ENCODE measurements at regions not wholly inside any gene's neighbourhood (a gene's known extent, or its start where the extent isn't known, plus 50 kb on each side); places are given as distances from the start of the nearest gene placed in this dataset.

DNA sequence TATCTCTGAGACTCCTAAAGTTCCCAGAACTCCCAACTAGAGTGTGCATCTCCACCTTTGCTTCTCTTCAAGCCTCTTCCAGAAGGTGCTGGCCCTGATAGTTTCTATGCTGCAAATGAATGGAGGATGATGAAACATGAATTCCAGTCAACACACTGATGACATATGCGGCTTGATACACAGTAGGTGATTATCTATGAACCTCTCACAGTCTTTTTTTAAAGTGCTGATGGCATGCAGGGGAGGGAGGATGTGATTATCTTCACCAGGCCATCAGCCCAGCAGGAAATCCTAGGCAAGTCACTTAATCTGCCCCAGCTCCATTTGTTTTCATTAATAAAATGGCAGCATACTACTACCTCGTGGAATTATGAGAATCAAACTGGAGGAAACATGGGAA, 548.5 kb downstream of the SOX6 start:
- no peak for DNase-seq (ENCODE audit: low read depth)

GRCh38 chr11:15810082-15810481, 546.3 kb downstream of the SOX6 start:
- DNase-seq (ENCODE audit: low read depth) = no peak

DNA sequence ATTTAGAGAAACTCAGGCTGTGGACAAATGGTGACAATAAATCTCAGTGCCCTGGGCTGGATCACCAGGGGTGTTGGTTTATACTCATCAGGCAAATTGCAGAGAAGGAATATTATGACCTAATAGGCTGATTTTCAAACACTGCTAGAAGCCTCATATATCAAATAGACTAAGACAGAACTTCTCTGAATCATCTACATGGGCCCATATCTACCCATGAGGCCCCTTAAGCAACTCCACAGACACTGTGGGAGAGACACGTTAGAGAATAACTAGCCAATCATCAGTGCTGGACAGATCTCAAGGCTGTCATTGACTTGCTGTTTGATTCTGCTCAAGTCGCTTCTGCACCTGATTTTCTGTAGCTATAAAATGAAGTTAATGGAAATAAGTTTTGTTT, 545.8 kb downstream of the SOX6 start:
- DNase-seq (ENCODE audit: low read depth) = no peak

GRCh38 chr11:15815246-15816195, 540.8 kb downstream of the SOX6 start:
- peak; percentile 11 for DNase-seq (ENCODE audit: low read depth)

DNA sequence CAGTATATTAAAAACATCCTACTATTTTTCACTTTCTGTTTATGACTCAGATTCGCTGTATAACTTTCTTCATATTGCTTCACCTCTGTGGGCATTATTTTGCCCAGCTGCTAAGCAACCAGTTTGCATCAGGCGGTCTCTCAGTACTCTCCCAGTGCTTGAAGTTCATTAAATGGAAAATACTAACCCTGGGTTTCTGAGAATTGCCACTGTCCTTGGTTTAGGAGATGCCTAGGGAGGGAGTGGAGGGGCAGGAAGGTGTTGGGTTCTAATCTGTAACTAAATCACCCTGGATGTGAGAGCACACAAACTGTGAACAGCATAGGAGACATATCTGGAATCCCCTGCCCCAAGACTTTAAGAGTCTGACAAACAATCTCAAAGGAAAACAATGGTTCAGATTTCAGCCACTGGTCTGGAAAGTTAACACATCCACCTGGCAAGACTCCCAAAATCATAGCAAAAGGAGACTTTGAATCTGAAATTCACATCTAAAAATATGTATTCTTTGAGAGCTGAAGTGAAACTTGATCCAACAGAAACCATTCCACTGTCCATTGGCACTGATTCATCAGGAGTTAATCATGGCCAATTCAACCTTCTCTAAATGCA, 540.0 kb downstream of the SOX6 start:
- peak; percentile 74 for DNase-seq (ENCODE audit: low read depth)

DNA sequence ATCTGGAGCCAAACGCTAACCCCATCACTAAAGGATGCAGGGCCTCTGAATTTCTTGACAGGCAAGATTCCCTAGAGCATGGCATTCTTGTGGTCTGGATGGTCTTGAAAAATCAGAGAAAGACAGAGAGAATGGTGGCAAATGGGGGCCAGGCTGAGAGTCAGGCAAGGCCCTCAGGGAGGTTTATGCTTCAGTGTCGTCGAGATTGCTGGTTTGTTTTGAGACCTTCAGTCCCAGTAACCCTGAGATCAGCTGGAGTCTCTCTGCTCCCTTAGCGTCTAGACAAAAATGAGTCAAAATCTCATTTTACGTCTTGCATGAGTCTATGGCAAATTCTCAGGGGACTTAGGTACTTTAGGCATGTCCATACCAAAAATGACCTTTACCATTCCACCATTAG, 539.3 kb downstream of the SOX6 start:
- DNase-seq (ENCODE audit: low read depth) = peak; percentile 30

GRCh38 chr11:15818132-15818842, 538.1 kb downstream of the SOX6 start:
- peak; percentile 94 for DNase-seq (ENCODE audit: low read depth)

GRCh38 chr11:15819679-15820286, 536.6 kb downstream of the SOX6 start:
- peak; percentile 47 for DNase-seq (ENCODE audit: low read depth)

DNA sequence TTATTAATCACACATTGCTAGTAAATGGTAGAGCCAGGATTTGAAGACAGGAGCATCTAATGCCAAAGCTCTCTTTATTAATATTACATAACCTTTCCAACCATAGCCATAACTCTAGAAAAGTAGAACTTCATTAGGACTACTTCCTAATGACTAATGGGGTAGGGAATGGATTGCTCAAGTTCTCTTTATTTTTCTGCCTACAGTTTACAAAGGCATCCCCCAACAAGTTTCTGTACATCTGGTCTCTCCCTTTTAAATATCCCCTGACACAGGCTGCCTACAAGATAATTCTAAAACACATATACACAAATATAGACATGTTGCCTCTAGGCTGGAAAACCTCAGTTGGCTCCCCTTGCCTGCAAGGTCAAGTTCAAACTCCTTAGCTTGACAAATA, 534.9 kb downstream of the SOX6 start:
- DNase-seq (ENCODE audit: low read depth) = no peak

GRCh38 chr11:15824060-15824459, 532.3 kb downstream of the SOX6 start:
- DNase-seq (ENCODE audit: low read depth) = no peak

DNA sequence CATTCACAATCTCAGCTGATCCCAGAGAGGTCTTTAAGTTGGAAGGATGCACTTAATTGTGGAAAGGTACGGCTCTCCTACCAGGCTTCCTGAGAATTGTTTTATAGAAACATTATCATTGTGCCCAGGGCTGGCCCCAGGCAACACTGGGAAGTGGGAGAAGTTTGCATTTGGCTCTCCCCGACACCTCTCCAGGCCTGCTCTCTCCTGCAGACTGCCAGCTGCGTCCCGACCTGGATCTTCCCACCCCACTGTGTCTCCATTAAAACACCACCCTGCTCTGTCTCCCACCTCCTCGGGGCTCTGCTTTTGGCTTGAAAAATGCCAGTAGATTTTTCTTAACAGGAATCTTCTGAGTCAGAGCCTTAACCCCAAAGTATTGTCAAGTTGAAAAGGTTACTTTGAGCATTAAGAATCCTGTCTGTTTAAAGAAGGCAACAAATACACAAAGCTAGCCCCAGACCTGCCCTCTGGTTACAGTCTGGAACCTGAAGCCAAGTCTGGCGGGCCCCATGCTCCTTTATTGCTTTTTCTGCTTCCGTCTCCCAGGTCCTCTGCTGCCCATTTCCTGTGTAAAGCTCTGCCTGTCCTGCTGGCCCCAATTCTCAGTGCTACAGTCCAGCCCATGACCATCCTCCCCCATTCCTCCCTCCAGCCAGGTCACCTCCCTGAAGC, 530.2 kb downstream of the SOX6 start:
- DNase-seq (ENCODE audit: low read depth) = peak; percentile 16

GRCh38 chr11:15826826-15827225, 529.5 kb downstream of the SOX6 start:
- no peak for DNase-seq (ENCODE audit: low read depth)

GRCh38 chr11:15828215-15828853, 528.0 kb downstream of the SOX6 start:
- DNase-seq (ENCODE audit: low read depth) = no peak

DNA sequence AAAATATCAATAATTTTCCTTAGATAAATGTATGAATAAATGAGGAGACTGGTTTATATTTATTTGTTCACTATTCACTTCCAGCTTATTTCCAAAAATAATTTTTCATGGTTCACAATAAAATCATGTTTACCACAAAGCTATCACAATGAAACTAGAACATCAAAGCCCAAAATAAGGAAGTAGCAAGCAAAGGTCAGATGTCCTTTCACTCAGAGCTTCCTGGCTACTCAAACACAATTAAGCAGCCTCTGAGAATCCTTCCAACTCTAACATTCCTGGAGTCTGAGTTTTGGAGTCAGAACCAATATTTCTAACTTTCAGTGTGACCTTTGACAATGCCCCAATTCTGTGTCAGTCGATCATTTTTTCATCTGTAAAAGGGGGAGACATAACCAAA, 527.0 kb downstream of the SOX6 start:
- no peak for DNase-seq (ENCODE audit: low read depth)

DNA sequence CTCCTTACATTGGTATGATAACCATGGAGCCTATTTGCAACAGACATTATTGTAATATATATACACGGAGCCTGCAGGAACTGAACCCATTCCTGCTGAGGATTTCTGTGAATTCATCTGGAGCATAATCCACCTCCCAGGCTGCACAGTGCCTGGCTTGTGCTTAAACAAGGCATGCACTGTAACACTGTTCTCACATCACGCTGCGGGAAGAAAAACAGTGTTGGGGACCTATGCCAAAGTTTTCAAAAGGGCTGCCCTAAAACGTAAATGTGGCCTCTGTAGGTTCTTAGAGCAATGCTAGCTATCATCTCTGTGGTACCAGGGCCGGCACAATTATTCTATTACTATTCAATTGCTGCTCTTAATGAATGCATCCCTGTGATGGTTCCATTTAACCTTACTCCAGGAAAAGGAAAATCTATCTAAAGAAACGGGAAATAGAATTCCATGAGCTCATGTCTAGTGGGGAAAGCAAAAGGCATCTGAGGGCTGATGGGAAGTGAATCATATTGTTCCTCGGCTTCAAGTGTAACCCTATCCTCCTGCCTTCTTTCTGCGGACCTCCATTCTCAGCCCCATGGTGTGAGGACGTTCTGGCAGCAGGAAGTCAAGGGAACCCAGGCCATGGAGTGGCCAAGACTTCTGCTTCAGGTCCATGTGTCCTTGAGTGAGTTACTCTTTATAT, 525.5 kb downstream of the SOX6 start:
- DNase-seq (ENCODE audit: low read depth) = no peak

DNA sequence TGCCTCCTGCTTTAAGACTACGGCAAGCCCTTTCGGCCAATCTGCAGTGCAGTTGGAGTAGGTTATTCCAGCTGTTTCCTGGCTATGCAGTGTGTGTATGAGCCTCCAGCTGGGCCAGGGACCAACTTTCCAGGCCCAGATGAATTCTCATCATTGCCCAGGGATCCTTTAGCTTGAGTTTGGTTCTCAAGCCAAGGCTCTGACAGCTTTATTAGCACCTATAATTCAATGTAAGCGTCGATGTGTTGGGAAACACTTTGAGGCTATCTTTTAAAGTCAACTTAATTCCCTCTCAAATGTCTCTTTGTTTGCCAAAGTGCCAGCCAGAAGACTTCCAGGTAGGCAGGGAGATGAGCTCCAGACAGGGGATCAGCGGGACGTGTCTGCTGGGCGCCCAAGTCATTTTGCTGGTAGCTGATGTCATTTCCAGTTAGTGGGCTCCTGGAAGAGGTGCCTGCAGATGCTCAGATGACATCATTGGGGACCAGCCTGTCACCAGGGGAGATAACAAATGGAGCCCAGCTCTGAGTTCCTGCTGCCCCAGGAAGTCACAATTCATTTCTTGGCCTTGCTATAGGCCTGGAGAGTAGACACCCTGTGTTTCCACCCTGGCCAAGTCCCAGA, 520.4 kb downstream of the SOX6 start:
- DNase-seq (ENCODE audit: low read depth) = no peak

GRCh38 chr11:15836795-15837194, 519.6 kb downstream of the SOX6 start:
- no peak for DNase-seq (ENCODE audit: low read depth)

DNA sequence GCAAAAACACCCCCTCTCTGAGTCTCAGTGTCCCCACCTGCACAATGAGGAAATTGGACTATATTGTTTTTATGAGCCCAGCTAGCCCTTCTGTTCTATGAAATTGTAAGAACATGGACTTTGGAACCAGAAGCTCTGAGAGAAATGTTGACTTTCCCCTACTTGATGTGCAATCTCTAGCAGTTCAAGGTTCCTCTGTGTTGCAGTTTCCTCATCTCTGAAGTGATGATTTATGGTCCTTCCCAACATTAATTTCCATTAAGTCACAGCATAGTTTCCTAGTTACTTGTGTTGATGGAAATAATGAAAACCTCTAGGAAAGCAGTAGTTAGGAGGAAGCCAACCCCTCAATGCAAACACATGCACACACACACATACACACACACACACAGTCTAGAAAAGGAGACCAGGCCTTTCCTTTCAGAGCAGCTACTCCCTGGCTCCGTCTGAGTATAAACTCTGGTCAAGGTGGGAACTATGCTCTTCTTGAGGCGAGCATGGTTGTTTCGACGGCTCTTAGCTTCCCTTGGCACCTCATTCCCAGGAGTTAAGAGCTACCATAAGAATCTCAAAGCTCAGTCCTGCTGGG, 518.4 kb downstream of the SOX6 start:
- peak; percentile 21 for DNase-seq (ENCODE audit: low read depth)

GRCh38 chr11:15839061-15839460, 517.3 kb downstream of the SOX6 start:
- no peak for DNase-seq (ENCODE audit: low read depth)

DNA sequence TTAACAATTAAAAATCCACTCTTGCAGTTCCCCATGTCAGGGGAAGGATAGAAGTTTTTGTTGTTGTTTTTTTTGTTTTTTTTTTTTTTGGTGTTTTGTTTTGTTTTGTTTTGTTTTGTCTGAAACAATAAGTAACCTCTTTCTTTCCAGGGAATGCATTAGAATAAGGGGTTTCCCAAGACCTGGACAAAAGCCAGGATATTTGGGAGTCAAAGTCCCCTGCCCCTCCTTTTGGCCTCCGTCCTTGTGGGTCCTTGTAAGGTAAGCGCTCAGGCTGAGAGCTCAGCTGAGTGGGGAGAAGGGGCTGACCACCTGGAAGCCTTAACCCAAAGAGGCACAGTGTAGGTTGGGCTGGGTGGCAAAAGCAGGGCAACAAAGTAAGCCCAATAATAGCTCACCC, 515.4 kb downstream of the SOX6 start:
- no peak for DNase-seq (ENCODE audit: low read depth)
